Loucy (cell line): ENCODE measurements at regions not wholly inside any gene's neighbourhood (a gene's known extent, or its start where the extent isn't known, plus 50 kb on each side); places are given as distances from the start of the nearest gene placed in this dataset.

Experiments
- H2AFZ ChIP-seq: fragments of 200-600 bp; sonication (generic); 2 replicates; pipeline ENCODE4 v1.6.0; 2016; ENCODE audit warnings: antibody characterized with exemption, mild to moderate bottlenecking, low read length, moderate library complexity
- H3F3A ChIP-seq: fragments of 200-600 bp; 2 replicates; pipeline ENCODE4 v1.6.0; 2016; ENCODE audit warnings: antibody characterized with exemption, low read depth, mild to moderate bottlenecking
- H3K27me3 ChIP-seq: fragments of 200-600 bp; sonication (generic); 2 replicates; pipeline ENCODE4 v1.6.1; 2014; ENCODE audit warnings: low read length, mild to moderate bottlenecking; ENCODE audit not compliant: insufficient read depth, poor library complexity, severe bottlenecking
- H3K36me3 ChIP-seq: fragments of 200-600 bp; sonication (generic); 2 replicates; pipeline ENCODE4 v1.6.1; 2016; ENCODE audit warnings: low read length; ENCODE audit not compliant: insufficient read depth
- H3K4me1 ChIP-seq: fragments of 200-600 bp; sonication (generic); 2 replicates; pipeline ENCODE4 v1.5.1; 2014; ENCODE audit warnings: low read length, mild to moderate bottlenecking; ENCODE audit not compliant: insufficient read depth, poor library complexity, severe bottlenecking
- H3K4me2 ChIP-seq: fragments of 200-600 bp; sonication (generic); 2 replicates; pipeline ENCODE4 v1.6.0; 2014; ENCODE audit warnings: antibody characterized with exemption, low read length, low read depth, mild to moderate bottlenecking; ENCODE audit not compliant: poor library complexity, severe bottlenecking
- H3K4me3 ChIP-seq: fragments of 200-600 bp; sonication (generic); 2 replicates; pipeline ENCODE4 v1.5.1; 2014; ENCODE audit warnings: low read length, mild to moderate bottlenecking, mixed read lengths; ENCODE audit not compliant: poor library complexity, severe bottlenecking
- H3K79me2 ChIP-seq: fragments of 200-600 bp; sonication (generic); 2 replicates; pipeline ENCODE4 v1.6.1; 2014; ENCODE audit warnings: low read length; ENCODE audit not compliant: insufficient read depth
- H3K9ac ChIP-seq: fragments of 200-600 bp; sonication (generic); 2 replicates; pipeline ENCODE4 v1.6.0; 2014; ENCODE audit warnings: mild to moderate bottlenecking, low read depth, low read length, moderate library complexity; ENCODE audit not compliant: poor library complexity, severe bottlenecking
- H3K9me2 ChIP-seq: fragments of 200-600 bp; sonication (generic); replicated peaks from 2 replicates; pipeline ENCODE4 v1.6.1; 2016; ENCODE audit warnings: low read depth, low read length, mixed read lengths
- H3K9me3 ChIP-seq: fragments of 200-600 bp; sonication (generic); 2 replicates; pipeline ENCODE4 v1.6.1; 2014; ENCODE audit warnings: mild to moderate bottlenecking, antibody characterized with exemption, low read length, low read depth; ENCODE audit not compliant: insufficient read depth
- H4K20me1 ChIP-seq: fragments of 200-600 bp; sonication (generic); 2 replicates; pipeline ENCODE4 v1.6.0; 2014; ENCODE audit warnings: antibody characterized with exemption, low read length, mild to moderate bottlenecking; ENCODE audit not compliant: insufficient read depth, poor library complexity, severe bottlenecking
- CTCF ChIP-seq: fragments of 200-600 bp; sonication (generic); conservative IDR thresholded peaks from 2 replicates; pipeline ENCODE4 v1.5.1; 2014; ENCODE audit warnings: mild to moderate bottlenecking, antibody characterized with exemption, low read length
- EZH2phosphoT487 ChIP-seq: fragments of 200-600 bp; IDR thresholded peaks from 2 replicates; pipeline ENCODE4 v1.6.1; 2018; ENCODE audit warnings: antibody characterized with exemption, mild to moderate bottlenecking, moderate library complexity, borderline replicate concordance

DNA sequence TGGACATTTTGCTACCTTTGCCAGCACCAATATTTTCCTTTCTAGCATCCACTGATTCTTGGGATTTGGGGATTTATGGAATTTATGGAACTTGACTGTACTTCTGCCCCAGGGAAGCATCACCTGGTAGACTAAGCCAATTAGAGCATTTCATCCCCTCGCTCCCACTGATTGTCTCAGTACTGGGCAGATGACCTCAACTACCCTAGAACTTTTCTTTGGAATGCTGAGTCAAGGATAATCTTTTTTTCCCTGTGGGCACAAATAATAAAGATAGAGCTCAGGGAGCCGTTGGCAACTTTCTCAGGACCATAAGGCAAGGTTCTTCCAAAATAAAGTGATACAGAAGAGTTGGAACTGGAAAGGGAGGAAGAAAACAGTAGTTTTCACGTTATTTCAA, 438.4 kb downstream of the PLK2 start:
- TF ChIP-seq CTCF (no peak), EZH2phosphoT487 (no peak)
- no peaks in the 10 kb centered on the region for H3F3A ChIP-seq
- H4K20me1 ChIP-seq: no peaks in the 10 kb centered on the region
- H2AFZ ChIP-seq: no peak overlapping the region
- no peaks in the 10 kb centered on the region for H3K27me3 ChIP-seq
- peaks cover 33% of the 10 kb centered on the region for H3K4me1 ChIP-seq
- H3K36me3 ChIP-seq: no peaks in the 10 kb centered on the region
- H3K79me2 ChIP-seq: no peaks in the 10 kb centered on the region
- H3K9ac ChIP-seq: no peak overlapping the region
- no peak overlapping the region for H3K4me2 ChIP-seq
- no peak overlapping the region for H3K4me3 ChIP-seq
- no peaks in the 10 kb centered on the region for H3K9me2 ChIP-seq
- no peaks in the 10 kb centered on the region for H3K9me3 ChIP-seq

GRCh38 chr5:58019614-58020013, 440.3 kb downstream of the PLK2 start:
- H3F3A ChIP-seq: no peaks in the 10 kb centered on the region
- H3K4me1 ChIP-seq: peaks cover 33% of the 10 kb centered on the region
- peak overlapping the region; percentile 44 for H3K4me2 ChIP-seq
- H3K9me3 ChIP-seq: no peaks in the 10 kb centered on the region
- H2AFZ ChIP-seq: no peak overlapping the region
- H3K9ac ChIP-seq: no peak overlapping the region
- no peaks in the 10 kb centered on the region for H4K20me1 ChIP-seq
- H3K27me3 ChIP-seq: no peaks in the 10 kb centered on the region
- no peak overlapping the region for H3K4me3 ChIP-seq
- no peaks in the 10 kb centered on the region for H3K79me2 ChIP-seq
- TF ChIP-seq EZH2phosphoT487 (no peak), CTCF (no peak)
- no peaks in the 10 kb centered on the region for H3K36me3 ChIP-seq
- H3K9me2 ChIP-seq: no peaks in the 10 kb centered on the region

DNA sequence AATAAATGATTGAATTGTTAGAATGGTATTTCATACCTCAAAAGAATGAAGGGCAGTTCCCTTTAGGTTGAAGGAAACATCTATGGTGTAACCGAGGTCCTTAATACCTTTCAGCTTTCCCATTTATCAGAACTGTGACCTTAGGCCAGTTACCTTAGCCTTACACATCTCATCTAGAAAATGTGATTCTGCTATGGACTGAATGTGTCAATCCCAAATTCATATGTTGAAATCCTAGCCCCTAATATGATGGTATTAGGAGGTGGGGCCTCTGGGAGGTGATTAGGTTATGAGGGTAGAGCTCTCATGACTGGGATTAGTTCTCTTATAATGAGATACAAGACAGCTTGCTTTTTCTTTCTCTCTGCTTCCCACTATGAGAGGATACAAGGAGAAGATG, 441.9 kb downstream of the PLK2 start:
- Histone ChIP-seq H3K4me2 (no peak overlapping the region), H3K36me3 (no peaks in the 10 kb centered on the region), H3K9ac (no peak overlapping the region), H3K4me3 (no peak overlapping the region), H2AFZ (no peak overlapping the region), H3F3A (no peaks in the 10 kb centered on the region), H3K4me1 (peaks cover 33% of the 10 kb centered on the region), H3K79me2 (no peaks in the 10 kb centered on the region), H3K9me3 (no peaks in the 10 kb centered on the region), H3K27me3 (no peaks in the 10 kb centered on the region), H3K9me2 (no peaks in the 10 kb centered on the region), H4K20me1 (no peaks in the 10 kb centered on the region)
- TF ChIP-seq EZH2phosphoT487 (no peak), CTCF (no peak)
